ENCODE measurements at regions not wholly inside any gene's neighbourhood (a gene's known extent, or its start where the extent isn't known, plus 50 kb on each side); places are given as distances from the start of the nearest gene placed in this dataset.

- Mint-ChIP-seq H3K4me3 (no peak overlapping the region), H3K36me3 (no peaks in the 10 kb centered on the region), H3K9me3 (peaks cover 6% of the 10 kb centered on the region), H3K27ac (no peak overlapping the region), H3K4me1 (peaks cover 9% of the 10 kb centered on the region), H3K27me3 (ENCODE audit: low read depth) (no peaks in the 10 kb centered on the region)
- DNase-seq (ENCODE audit: low spot score in 2 of 2, unreplicated experiment in 2 of 2) = no peak
- no peak for TF ChIP-seq CTCF (IDR thresholded peaks at IDR 0.05; ENCODE audit: unreplicated experiment)
These were observed 557.9 kb upstream of the GRAMD2B start for GRCh38 chr5:125865166-125865815.

- H3K4me3 Mint-ChIP-seq = no peak overlapping the region
- peaks cover 11% of the 10 kb centered on the region for H3K4me1 Mint-ChIP-seq
- no peak overlapping the region for H3K27ac Mint-ChIP-seq
- peaks cover 2% of the 10 kb centered on the region for H3K9me3 Mint-ChIP-seq
- DNase-seq (ENCODE audit: low spot score in 2 of 2, unreplicated experiment in 2 of 2) = no peak
- H3K36me3 Mint-ChIP-seq = no peaks in the 10 kb centered on the region
- H3K27me3 Mint-ChIP-seq (ENCODE audit: low read depth) = no peaks in the 10 kb centered on the region
- no peak for TF ChIP-seq CTCF (IDR thresholded peaks at IDR 0.05; ENCODE audit: unreplicated experiment)
These were observed 555.2 kb upstream of the GRAMD2B start for GRCh38 chr5:125868036-125868435.

- DNase-seq (ENCODE audit: low spot score in 2 of 2, unreplicated experiment in 2 of 2) = no peak
- no peak overlapping the region for H3K4me3 Mint-ChIP-seq
- no peaks in the 10 kb centered on the region for H3K27me3 Mint-ChIP-seq (ENCODE audit: low read depth)
- peaks cover 11% of the 10 kb centered on the region for H3K4me1 Mint-ChIP-seq
- peaks cover 7% of the 10 kb centered on the region for H3K9me3 Mint-ChIP-seq
- TF ChIP-seq CTCF (IDR thresholded peaks at IDR 0.05; ENCODE audit: unreplicated experiment) = no peak
- no peak overlapping the region for H3K27ac Mint-ChIP-seq
- no peaks in the 10 kb centered on the region for H3K36me3 Mint-ChIP-seq
These were observed 553.0 kb upstream of the GRAMD2B start for GRCh38 chr5:125870256-125870655.

- DNase-seq (ENCODE audit: low spot score in 2 of 2, unreplicated experiment in 2 of 2) = no peak
- Mint-ChIP-seq H3K27me3 (ENCODE audit: low read depth) (peaks cover 3% of the 10 kb centered on the region), H3K36me3 (no peaks in the 10 kb centered on the region), H3K4me3 (no peak overlapping the region), H3K27ac (no peak overlapping the region), H3K4me1 (peaks cover 13% of the 10 kb centered on the region), H3K9me3 (peaks cover 7% of the 10 kb centered on the region)
- TF ChIP-seq CTCF (IDR thresholded peaks at IDR 0.05; ENCODE audit: unreplicated experiment) = no peak
These were observed 549.2 kb upstream of the GRAMD2B start for GRCh38 chr5:125874057-125874456.

GRCh38 chr5:125874717-125875116 is 548.5 kb upstream of the GRAMD2B start:
- no peak for TF ChIP-seq CTCF (IDR thresholded peaks at IDR 0.05; ENCODE audit: unreplicated experiment)
- H3K27ac Mint-ChIP-seq = no peak overlapping the region
- H3K4me3 Mint-ChIP-seq = no peak overlapping the region
- peaks cover 7% of the 10 kb centered on the region for H3K9me3 Mint-ChIP-seq
- no peak for DNase-seq (ENCODE audit: low spot score in 2 of 2, unreplicated experiment in 2 of 2)
- peaks cover 13% of the 10 kb centered on the region for H3K4me1 Mint-ChIP-seq
- H3K36me3 Mint-ChIP-seq = no peaks in the 10 kb centered on the region
- H3K27me3 Mint-ChIP-seq (ENCODE audit: low read depth) = peaks cover 8% of the 10 kb centered on the region

- Mint-ChIP-seq H3K4me3 (no peak overlapping the region), H3K4me1 (peaks cover 9% of the 10 kb centered on the region), H3K36me3 (no peaks in the 10 kb centered on the region), H3K9me3 (peaks cover 7% of the 10 kb centered on the region), H3K27me3 (ENCODE audit: low read depth) (peaks cover 22% of the 10 kb centered on the region), H3K27ac (no peak overlapping the region)
- no peak for DNase-seq (ENCODE audit: low spot score in 2 of 2, unreplicated experiment in 2 of 2)
- no peak for TF ChIP-seq CTCF (IDR thresholded peaks at IDR 0.05; ENCODE audit: unreplicated experiment)
These were observed 546.0 kb upstream of the GRAMD2B start for GRCh38 chr5:125877248-125877647.
